ENCODE measurements at regions not wholly inside any gene's neighbourhood (a gene's known extent, or its start where the extent isn't known, plus 50 kb on each side); places are given as distances from the start of the nearest gene placed in this dataset.

DNA sequence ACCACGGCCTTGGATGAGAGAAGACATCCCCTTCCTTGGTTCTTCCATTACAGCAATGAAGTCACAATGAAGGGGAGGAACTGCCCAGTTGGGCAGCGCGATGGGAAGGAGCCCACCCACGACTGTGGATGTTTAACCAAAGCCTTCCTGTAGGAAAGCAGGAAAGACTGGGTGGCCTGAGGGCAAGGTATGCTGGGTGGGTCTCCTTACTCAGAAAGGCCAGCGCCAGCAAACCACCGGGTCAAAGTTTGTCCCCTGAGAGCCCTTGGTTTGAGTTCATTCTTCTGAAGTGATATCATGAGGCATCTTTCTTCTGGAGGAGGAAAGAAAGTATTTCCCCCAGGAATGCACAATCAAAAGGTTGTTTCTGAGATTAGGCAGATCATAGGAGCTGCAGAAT is 105.2 kb downstream of the C16orf95 start:
- TF ChIP-seq, protein P1, sequence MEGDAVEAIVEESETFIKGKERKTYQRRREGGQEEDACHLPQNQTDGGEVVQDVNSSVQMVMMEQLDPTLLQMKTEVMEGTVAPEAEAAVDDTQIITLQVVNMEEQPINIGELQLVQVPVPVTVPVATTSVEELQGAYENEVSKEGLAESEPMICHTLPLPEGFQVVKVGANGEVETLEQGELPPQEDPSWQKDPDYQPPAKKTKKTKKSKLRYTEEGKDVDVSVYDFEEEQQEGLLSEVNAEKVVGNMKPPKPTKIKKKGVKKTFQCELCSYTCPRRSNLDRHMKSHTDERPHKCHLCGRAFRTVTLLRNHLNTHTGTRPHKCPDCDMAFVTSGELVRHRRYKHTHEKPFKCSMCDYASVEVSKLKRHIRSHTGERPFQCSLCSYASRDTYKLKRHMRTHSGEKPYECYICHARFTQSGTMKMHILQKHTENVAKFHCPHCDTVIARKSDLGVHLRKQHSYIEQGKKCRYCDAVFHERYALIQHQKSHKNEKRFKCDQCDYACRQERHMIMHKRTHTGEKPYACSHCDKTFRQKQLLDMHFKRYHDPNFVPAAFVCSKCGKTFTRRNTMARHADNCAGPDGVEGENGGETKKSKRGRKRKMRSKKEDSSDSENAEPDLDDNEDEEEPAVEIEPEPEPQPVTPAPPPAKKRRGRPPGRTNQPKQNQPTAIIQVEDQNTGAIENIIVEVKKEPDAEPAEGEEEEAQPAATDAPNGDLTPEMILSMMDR (IDR thresholded peaks at IDR 0.05; ENCODE audit: borderline replicate concordance, extremely low read depth, low read length, poor library complexity, severe bottlenecking) = no peak
- TF ChIP-seq EZH2 (IDR thresholded peaks at IDR 0.05; ENCODE audit: borderline replicate concordance, low read depth, low read length, severe bottlenecking) = no peak
